Inflammatory macrophage treated with lipopolysaccharide for 4 hours (primary cell): ENCODE measurements at regions not wholly inside any gene's neighbourhood (a gene's known extent, or its start where the extent isn't known, plus 50 kb on each side); places are given as distances from the start of the nearest gene placed in this dataset.

ENCODE experiments used
- DNase-seq: peaks from one replicate; pipeline ENCODE4 v3.0.0-alpha.2; 2020

GRCh38 chr3:86162521-86162920 is 828.4 kb downstream of the VGLL3 start:
- no peak for DNase-seq

GRCh38 chr3:86161493-86161892 is 829.5 kb downstream of the VGLL3 start:
- DNase-seq, result no peak

- no peak for DNase-seq
Observed at GRCh38 chr3:86152620-86153019, 838.3 kb downstream of the VGLL3 start.

DNA sequence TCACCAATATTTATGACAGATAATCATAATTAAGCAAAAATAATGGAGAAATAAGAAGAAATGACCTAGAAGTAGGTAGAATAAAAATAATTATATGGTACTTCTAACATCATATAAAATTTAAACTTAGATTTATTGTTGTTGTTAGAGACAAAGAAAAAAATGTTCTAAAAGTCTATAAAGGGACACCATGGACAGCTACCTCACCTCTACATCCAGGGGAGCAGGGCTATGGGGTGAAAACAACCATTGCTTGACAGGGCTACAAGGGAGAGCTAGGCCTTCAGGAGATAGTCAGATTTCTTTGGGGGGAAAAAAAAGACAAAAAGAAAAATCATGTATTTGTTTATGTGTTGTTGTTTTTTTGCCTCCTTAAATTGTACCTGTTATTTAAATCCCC is 841.9 kb downstream of the VGLL3 start:
- DNase-seq, result no peak

DNA sequence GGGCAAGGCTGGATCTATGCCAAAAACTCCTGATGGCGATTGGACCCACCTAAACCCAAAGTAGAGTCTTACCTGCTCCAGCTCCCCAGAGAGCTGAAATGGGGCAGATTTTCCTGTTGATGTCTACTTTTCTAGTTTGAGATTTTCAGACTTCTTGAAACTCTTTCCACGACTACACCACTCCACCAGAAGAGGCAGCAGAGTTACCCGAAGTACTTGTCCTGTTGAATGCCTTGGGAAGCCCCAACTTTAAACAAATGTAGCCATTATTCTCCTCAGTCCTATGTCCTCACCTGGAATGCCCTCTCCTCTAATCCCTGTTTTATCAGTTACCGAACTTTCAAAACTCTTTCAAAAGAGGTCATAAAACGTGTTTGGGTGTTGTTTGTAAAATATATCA is 843.8 kb downstream of the VGLL3 start:
- no peak for DNase-seq

DNA sequence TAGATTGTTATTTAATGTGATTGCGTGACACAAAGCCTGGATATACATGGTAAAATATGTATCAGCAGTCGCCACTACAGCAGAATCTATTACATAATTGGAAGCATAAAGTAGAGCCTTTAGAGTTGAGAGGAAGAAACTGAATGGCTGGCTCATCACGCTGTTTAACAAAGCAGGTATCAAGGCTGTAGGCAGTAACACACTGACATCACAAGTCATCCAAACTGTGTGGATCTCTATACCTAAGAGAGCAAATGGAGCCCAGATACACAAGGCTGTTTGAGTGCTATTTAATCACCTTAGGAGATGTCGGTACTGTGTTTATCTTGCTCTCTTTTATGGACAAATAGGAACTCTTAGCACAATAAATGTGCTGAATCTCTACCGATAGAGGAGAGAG is 864.4 kb downstream of the VGLL3 start:
- no peak for DNase-seq
